Thyroid gland (tissue), 4 donors: ENCODE measurements at regions not wholly inside any gene's neighbourhood (a gene's known extent, or its start where the extent isn't known, plus 50 kb on each side); places are given as distances from the start of the nearest gene placed in this dataset.

Experiments used
- DNase-seq, 2 donors: peaks; one replicate each; pipeline ENCODE4 v3.0.0-alpha.2; 2019
- H3K27ac ChIP-seq, 3 donors: fragments of 200-600 bp; sonication (generic); 1 replicate in 2 of 3; 2 replicates in 1 of 3; pipeline ENCODE4 v1.5.1; 2016 to 2019; ENCODE audit warnings: mild to moderate bottlenecking in 1 of 3, moderate library complexity in 1 of 3
- H3K27me3 ChIP-seq: fragments of 200-600 bp; sonication (generic); one replicate; pipeline ENCODE4 v1.5.1; 2019
- H3K36me3 ChIP-seq, 2 donors: fragments of 200-600 bp; sonication (generic); one replicate each; pipeline ENCODE4 v1.5.1; 2016 to 2019
- H3K4me1 ChIP-seq, 2 donors: fragments of 200-600 bp; sonication (generic); one replicate each; pipeline ENCODE4 v1.5.1; 2017 to 2019
- H3K4me3 ChIP-seq, 3 donors: fragments of 200-600 bp; sonication (generic); replicated peaks in 1 of 3; 1 replicate in 2 of 3; 2 replicates in 1 of 3; pipeline ENCODE4 v1.5.1; 2016; ENCODE audit warnings: mild to moderate bottlenecking in 1 of 3
- H3K9me3 ChIP-seq: fragments of 200-600 bp; sonication (generic); one replicate; pipeline ENCODE4 v1.5.1; 2017
- POLR2A ChIP-seq, 2 donors: fragments of 450-650 bp; IDR thresholded peaks; one replicate each; pipeline ENCODE4 v1.6.1; 2017; ENCODE audit warnings: antibody characterized with exemption in 2 of 2, mild to moderate bottlenecking in 2 of 2, moderate library complexity in 1 of 2
- WGBS, 2 donors: methylation state at CpG; one replicate each; pipeline ENCODE4 v1.1.5; 2017; 5-methylcytosine and 5-hydroxymethylcytosine counted together
- intact Hi-C: fragments of 100-400 bp; cut with DNase I; formaldehyde crosslinking; loops from one replicate; pipeline ENCODE4 v1.15.1; 2023
- TF ChIP-seq, protein P1 (sequence below), 6 experiments: fragments of 200-600 bp in 3 of 6; fragments of 450-650 bp in 3 of 6; sonication (generic) in 3 of 6; IDR thresholded peaks; one replicate each; pipeline ENCODE4 v1.5.1; 2016 to 2019; ENCODE audit warnings: antibody characterized with exemption in 6 of 6, mild to moderate bottlenecking in 2 of 6, inconsistent platforms in 1 of 6, moderate library complexity in 1 of 6

DNA sequence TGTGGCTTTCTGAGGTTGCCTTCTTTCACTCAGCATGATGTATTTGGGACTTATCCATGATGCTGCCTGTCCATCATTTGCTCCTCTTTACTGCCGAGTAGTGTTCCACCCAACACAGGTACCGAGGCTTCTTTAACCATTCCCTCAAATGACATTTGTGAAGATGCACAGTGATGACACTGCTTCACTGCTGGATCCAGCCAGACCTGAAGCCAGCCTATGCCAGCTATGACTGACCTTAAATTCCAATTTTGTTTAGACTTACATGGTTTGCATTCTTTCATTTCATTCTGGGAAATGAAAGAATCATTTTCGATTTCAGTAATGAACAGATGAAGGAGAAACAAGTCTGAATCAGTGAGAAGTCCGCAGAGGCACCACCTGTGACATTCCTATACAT, 271.0 kb downstream of the AACS start:
- Histone ChIP-seq H3K27ac (no peak overlapping the region), H3K9me3 (no peaks in the 10 kb centered on the region), H3K4me1 (peaks cover 0 to under 1% of the 10 kb centered on the region in 2 donors), H3K36me3 (no peaks in the 10 kb centered on the region), H3K27me3 (no peaks in the 10 kb centered on the region), H3K4me3 (no peak overlapping the region)
- no peak for DNase-seq
- 86 to 88% methylated on average over 4 of the region's 4 CpGs for WGBS, 2 donors
- TF ChIP-seq, protein P1, sequence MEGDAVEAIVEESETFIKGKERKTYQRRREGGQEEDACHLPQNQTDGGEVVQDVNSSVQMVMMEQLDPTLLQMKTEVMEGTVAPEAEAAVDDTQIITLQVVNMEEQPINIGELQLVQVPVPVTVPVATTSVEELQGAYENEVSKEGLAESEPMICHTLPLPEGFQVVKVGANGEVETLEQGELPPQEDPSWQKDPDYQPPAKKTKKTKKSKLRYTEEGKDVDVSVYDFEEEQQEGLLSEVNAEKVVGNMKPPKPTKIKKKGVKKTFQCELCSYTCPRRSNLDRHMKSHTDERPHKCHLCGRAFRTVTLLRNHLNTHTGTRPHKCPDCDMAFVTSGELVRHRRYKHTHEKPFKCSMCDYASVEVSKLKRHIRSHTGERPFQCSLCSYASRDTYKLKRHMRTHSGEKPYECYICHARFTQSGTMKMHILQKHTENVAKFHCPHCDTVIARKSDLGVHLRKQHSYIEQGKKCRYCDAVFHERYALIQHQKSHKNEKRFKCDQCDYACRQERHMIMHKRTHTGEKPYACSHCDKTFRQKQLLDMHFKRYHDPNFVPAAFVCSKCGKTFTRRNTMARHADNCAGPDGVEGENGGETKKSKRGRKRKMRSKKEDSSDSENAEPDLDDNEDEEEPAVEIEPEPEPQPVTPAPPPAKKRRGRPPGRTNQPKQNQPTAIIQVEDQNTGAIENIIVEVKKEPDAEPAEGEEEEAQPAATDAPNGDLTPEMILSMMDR (IDR thresholded peaks at IDR 0.05) = no peak
- TF ChIP-seq POLR2A (IDR thresholded peaks at IDR 0.05) = no peak
- intact Hi-C loops = no loop called here

DNA sequence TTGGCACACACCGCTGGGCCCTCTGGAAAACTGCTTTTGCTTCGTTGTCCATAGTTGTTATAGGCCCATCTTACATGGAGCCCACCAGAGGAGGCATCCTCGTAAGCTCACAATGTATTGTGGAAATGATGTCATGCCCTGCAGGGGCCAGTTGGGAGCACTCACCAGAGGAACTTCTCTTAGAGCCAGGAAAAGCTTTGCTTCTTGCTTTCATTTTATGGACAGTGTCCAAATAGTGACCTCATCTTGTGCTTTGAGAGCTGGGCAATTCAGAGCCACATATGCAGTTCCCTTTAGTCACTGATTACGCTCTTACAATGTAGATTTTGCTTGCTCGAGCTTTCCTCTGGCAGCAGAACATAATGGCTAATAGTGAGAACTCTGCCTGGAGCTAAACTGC, 275.6 kb downstream of the AACS start:
- Histone ChIP-seq H3K36me3 (no peaks in the 10 kb centered on the region), H3K4me3 (no peak overlapping the region), H3K27me3 (no peaks in the 10 kb centered on the region), H3K27ac (no peak overlapping the region), H3K4me1 (no peaks in the 10 kb centered on the region), H3K9me3 (no peaks in the 10 kb centered on the region)
- WGBS, 2 donors = 22% methylated on average over 5 of the region's 5 CpGs
- intact Hi-C loops = no loop called here
- peak; percentile 4 to 19 for DNase-seq
- no peak for TF ChIP-seq POLR2A (IDR thresholded peaks at IDR 0.05)
- TF ChIP-seq, protein P1 (IDR thresholded peaks at IDR 0.05) = peak in 1 of 6 experiments; percentile 5

DNA sequence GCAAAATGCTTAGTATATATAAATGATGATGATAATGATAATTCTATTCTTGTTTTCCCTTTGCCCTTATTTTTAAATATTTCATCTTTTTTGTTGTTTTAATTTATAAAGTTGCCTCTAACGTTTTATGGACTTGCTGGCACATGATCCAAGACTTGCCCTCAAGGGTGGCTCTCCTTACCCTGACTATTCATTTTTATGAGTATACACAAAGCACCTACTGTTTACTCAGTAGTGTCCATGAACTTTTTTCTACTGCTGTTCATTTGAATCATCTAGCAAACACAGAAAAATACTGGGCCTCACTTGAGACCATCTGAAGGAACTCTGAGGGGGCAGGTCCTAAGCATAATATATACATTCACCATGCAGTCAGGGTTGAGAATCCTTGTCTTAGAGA, 276.2 kb downstream of the AACS start:
- no peak for DNase-seq
- TF ChIP-seq POLR2A (IDR thresholded peaks at IDR 0.05) = no peak
- TF ChIP-seq, protein P1 (IDR thresholded peaks at IDR 0.05) = no peak
- no peak overlapping the region for H3K4me3 ChIP-seq
- H3K27me3 ChIP-seq = no peaks in the 10 kb centered on the region
- no peaks in the 10 kb centered on the region for H3K9me3 ChIP-seq
- H3K36me3 ChIP-seq = no peaks in the 10 kb centered on the region
- 59 to 72% methylated on average over 1 of the region's 1 CpG for whole genome bisulfite sequencing, 2 donors
- no peak overlapping the region for H3K27ac ChIP-seq
- intact Hi-C loops = no loop called here
- no peaks in the 10 kb centered on the region for H3K4me1 ChIP-seq

DNA sequence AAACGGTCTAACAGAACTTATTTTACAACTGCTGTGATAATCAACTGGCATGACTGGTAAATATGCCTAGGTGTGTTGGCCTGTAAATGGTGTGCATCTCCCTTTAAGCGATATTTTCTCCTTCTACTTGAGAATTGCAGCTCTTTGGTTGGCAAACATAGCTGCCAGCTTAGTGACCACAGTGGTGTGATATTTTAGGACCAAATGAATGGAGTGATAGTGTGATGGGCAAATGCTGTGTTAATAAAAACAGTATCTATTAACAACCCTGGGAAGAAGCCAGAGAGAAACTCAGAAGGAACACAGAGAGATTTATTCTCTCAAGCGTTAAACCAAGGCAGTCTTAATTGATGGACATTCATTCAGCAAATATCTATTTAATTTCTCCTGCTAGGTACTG, 278.4 kb downstream of the AACS start:
- Histone ChIP-seq H3K4me1 (no peaks in the 10 kb centered on the region), H3K36me3 (no peaks in the 10 kb centered on the region), H3K4me3 (no peak overlapping the region), H3K27ac (no peak overlapping the region), H3K9me3 (no peaks in the 10 kb centered on the region), H3K27me3 (no peaks in the 10 kb centered on the region)
- intact Hi-C loops = no loop called here
- 88 to 91% methylated on average over 3 of the region's 3 CpGs for WGBS, 2 donors
- DNase-seq = no peak
- TF ChIP-seq POLR2A (IDR thresholded peaks at IDR 0.05) = no peak
- TF ChIP-seq, protein P1 (IDR thresholded peaks at IDR 0.05) = no peak

DNA sequence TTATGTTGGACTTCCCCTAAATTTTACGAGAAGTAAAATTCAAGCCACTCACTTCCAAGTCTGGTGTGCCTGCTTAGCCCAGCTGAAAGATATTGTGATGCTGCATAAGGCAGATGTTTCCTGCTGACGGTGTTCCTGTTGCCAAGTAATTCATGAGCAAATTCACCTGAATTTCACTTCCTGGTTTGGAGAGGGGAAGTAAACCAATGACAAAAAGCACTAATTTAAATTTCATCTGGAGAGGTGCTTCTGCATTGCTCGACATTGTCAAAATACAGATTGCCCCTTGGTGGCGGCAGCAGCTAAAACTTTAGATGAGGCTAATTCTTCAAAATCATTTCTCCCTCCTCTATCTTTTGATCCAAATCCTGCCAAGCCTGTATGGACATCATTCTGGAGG, 281.1 kb downstream of the AACS start:
- no peak overlapping the region for H3K27ac ChIP-seq
- H3K9me3 ChIP-seq = no peaks in the 10 kb centered on the region
- no peak for TF ChIP-seq POLR2A (IDR thresholded peaks at IDR 0.05)
- TF ChIP-seq, protein P1 (IDR thresholded peaks at IDR 0.05) = no peak
- WGBS, 2 donors = 38 to 41% methylated on average over 4 of the region's 4 CpGs
- no peak overlapping the region for H3K4me3 ChIP-seq
- no peaks in the 10 kb centered on the region for H3K4me1 ChIP-seq
- intact Hi-C loops = no loop called here
- DNase-seq = no peak
- no peaks in the 10 kb centered on the region for H3K27me3 ChIP-seq
- H3K36me3 ChIP-seq = no peaks in the 10 kb centered on the region
